ENCODE measurements at regions not wholly inside any gene's neighbourhood (a gene's known extent, or its start where the extent isn't known, plus 50 kb on each side); places are given as distances from the start of the nearest gene placed in this dataset.

GRCh38 chr6:1049170-1049569, 262.7 kb upstream of the FOXQ1 start:
- TF ChIP-seq CTCF (IDR thresholded peaks at IDR 0.05; ENCODE audit: insufficient read depth, low read depth, low read length, missing control alignments): no peak
- no peak for DNase-seq (ENCODE audit: low read depth)
- no peak overlapping the region for H3K4me3 ChIP-seq (ENCODE audit: low read depth, low read length)

GRCh38 chr6:1047981-1048541, 263.8 kb upstream of the FOXQ1 start:
- no peak for TF ChIP-seq CTCF (IDR thresholded peaks at IDR 0.05; ENCODE audit: insufficient read depth, low read depth, low read length, missing control alignments)
- H3K4me3 ChIP-seq (ENCODE audit: low read depth, low read length): no peak overlapping the region
- DNase-seq (ENCODE audit: low read depth): no peak

DNA sequence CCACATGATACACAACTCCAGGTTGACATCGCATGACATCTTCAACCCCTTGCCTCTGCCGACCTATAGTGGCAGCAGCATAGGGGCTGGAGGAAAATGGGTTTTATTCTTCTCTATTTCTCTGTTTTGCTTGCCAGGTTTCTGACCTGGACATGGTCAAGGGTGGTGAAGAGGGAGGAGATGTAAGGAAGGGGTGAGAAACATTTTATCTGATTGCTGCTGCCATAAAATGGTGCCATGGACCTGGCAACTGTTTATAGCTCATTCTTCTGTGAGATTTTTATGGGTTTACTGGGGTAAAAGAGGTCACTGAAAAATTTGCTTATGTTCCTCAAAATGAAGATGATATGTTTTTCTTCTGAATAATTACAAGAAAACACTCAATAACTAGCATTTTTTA, 266.7 kb upstream of the FOXQ1 start:
- H3K4me3 ChIP-seq (ENCODE audit: low read depth, low read length): no peak overlapping the region
- no peak for TF ChIP-seq CTCF (IDR thresholded peaks at IDR 0.05; ENCODE audit: insufficient read depth, low read depth, low read length, missing control alignments)
- DNase-seq (ENCODE audit: low read depth): no peak

GRCh38 chr6:1044040-1044836, 267.7 kb upstream of the FOXQ1 start:
- TF ChIP-seq CTCF (IDR thresholded peaks at IDR 0.05; ENCODE audit: insufficient read depth, low read depth, low read length, missing control alignments): no peak
- no peak overlapping the region for H3K4me3 ChIP-seq (ENCODE audit: low read depth, low read length)
- DNase-seq (ENCODE audit: low read depth): no peak

DNA sequence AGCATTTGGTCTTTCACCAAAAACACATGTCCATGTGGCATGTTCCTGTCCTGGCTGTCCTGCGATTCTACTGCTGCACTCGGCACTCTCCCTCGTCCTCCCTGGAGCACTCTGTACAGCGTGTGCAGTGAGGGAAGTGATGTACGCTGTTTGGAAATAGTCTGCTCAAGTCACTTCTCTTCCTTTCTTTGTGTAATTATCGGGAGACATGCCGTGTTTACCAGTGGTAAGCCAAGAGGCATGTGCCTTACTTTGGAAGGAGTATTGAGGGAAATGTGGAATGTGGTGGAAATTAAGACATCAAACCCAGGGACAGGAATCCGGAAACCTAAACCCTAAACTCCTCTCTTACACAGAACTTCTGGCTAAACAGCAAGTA, 268.5 kb upstream of the FOXQ1 start:
- H3K4me3 ChIP-seq (ENCODE audit: low read depth, low read length): no peak overlapping the region
- no peak for DNase-seq (ENCODE audit: low read depth)
- TF ChIP-seq CTCF (IDR thresholded peaks at IDR 0.05; ENCODE audit: insufficient read depth, low read depth, low read length, missing control alignments): no peak

- no peak for TF ChIP-seq CTCF (IDR thresholded peaks at IDR 0.05; ENCODE audit: insufficient read depth, low read depth, low read length, missing control alignments)
- H3K4me3 ChIP-seq (ENCODE audit: low read depth, low read length): no peak overlapping the region
- DNase-seq (ENCODE audit: low read depth): no peak
These were observed 269.1 kb upstream of the FOXQ1 start for GRCh38 chr6:1042583-1043457.
